ENCODE measurements at regions not wholly inside any gene's neighbourhood (a gene's known extent, or its start where the extent isn't known, plus 50 kb on each side); places are given as distances from the start of the nearest gene placed in this dataset.

- DNase-seq = no peak
These were observed 122.0 kb upstream of the ARGLU1 start for GRCh38 chr13:106689906-106690305.

- no peak for DNase-seq
These were observed 121.0 kb upstream of the ARGLU1 start for GRCh38 chr13:106688940-106689339.

GRCh38 chr13:106686163-106686562, 118.2 kb upstream of the ARGLU1 start:
- DNase-seq = no peak

- DNase-seq = no peak
These were observed 117.2 kb upstream of the ARGLU1 start for GRCh38 chr13:106685143-106685542.

GRCh38 chr13:106683918-106684317, 116.0 kb upstream of the ARGLU1 start:
- no peak for DNase-seq

- no peak for DNase-seq
These were observed 115.2 kb upstream of the ARGLU1 start for GRCh38 chr13:106683179-106683578.

GRCh38 chr13:106681997-106682396, 114.1 kb upstream of the ARGLU1 start:
- DNase-seq = no peak

- DNase-seq = no peak
These were observed 113.6 kb upstream of the ARGLU1 start for GRCh38 chr13:106681536-106681935.

GRCh38 chr13:106680796-106681472, 113.0 kb upstream of the ARGLU1 start:
- DNase-seq = no peak

GRCh38 chr13:106678646-106679418, 110.9 kb upstream of the ARGLU1 start:
- DNase-seq = no peak

GRCh38 chr13:106675311-106675710, 107.4 kb upstream of the ARGLU1 start:
- no peak for DNase-seq

- no peak for DNase-seq
These were observed 93.0 kb upstream of the ARGLU1 start for GRCh38 chr13:106660746-106661625.

- no peak for DNase-seq
These were observed 89.2 kb upstream of the ARGLU1 start for GRCh38 chr13:106657104-106657503.

- DNase-seq = no peak
These were observed 88.2 kb upstream of the ARGLU1 start for GRCh38 chr13:106656186-106656585.

GRCh38 chr13:106651442-106651841, 83.5 kb upstream of the ARGLU1 start:
- DNase-seq = no peak

GRCh38 chr13:106650690-106651205, 82.8 kb upstream of the ARGLU1 start:
- DNase-seq = no peak

GRCh38 chr13:106649495-106649894, 81.6 kb upstream of the ARGLU1 start:
- DNase-seq = no peak

GRCh38 chr13:106640515-106640914, 72.6 kb upstream of the ARGLU1 start:
- DNase-seq = no peak

- no peak for DNase-seq
These were observed 69.6 kb upstream of the ARGLU1 start for GRCh38 chr13:106637519-106637918.

- DNase-seq = no peak
These were observed 68.6 kb upstream of the ARGLU1 start for GRCh38 chr13:106636492-106636891.

GRCh38 chr13:106635616-106636015, 67.7 kb upstream of the ARGLU1 start:
- DNase-seq = no peak

GRCh38 chr13:106633321-106633720, 65.4 kb upstream of the ARGLU1 start:
- no peak for DNase-seq

GRCh38 chr13:106630650-106631049, 62.7 kb upstream of the ARGLU1 start:
- no peak for DNase-seq
